HG03095 (cell line): ENCODE measurements at regions not wholly inside any gene's neighbourhood (a gene's known extent, or its start where the extent isn't known, plus 50 kb on each side); places are given as distances from the start of the nearest gene placed in this dataset.
"Not testable (repeated sequence)": the region's sequence is repeated elsewhere in the genome, so short reads cannot be mapped to it uniquely, and the experiment has no call there.

ENCODE experiments used
- ATAC-seq: cut with Tn5 transposase; IDR thresholded peaks from one replicate; pipeline ENCODE4 v1.9.1; 2021; ENCODE audit warnings: moderate library complexity; ENCODE audit not compliant: unreplicated experiment

GRCh38 chr6:66568271-66568670 lies 861.2 kb upstream of the EYS start:
- ATAC-seq, result no peak

- no peak for ATAC-seq
Measured at GRCh38 chr6:66561479-66561878, 854.5 kb upstream of the EYS start.

GRCh38 chr6:66558189-66558588 lies 851.2 kb upstream of the EYS start:
- no peak for ATAC-seq

- ATAC-seq, result no peak
Measured at GRCh38 chr6:66556936-66557335, 849.9 kb upstream of the EYS start.

- ATAC-seq, result no peak
Measured at GRCh38 chr6:66555082-66555481, 848.1 kb upstream of the EYS start.

GRCh38 chr6:66553441-66553840 lies 846.4 kb upstream of the EYS start:
- ATAC-seq, result no peak

GRCh38 chr6:66538551-66539135 lies 831.6 kb upstream of the EYS start:
- no peak for ATAC-seq

- ATAC-seq, result no peak
Measured at GRCh38 chr6:66533921-66534404, 826.9 kb upstream of the EYS start.

- ATAC-seq, result no peak
Measured at GRCh38 chr6:66526061-66526460, 819.0 kb upstream of the EYS start.

GRCh38 chr6:66522864-66523263 lies 815.8 kb upstream of the EYS start:
- ATAC-seq, result no peak

- ATAC-seq, result no peak
Measured at GRCh38 chr6:66516377-66516776, 809.4 kb upstream of the EYS start.

GRCh38 chr6:66508433-66508832 lies 801.4 kb upstream of the EYS start:
- ATAC-seq, result no peak

- no peak for ATAC-seq
Measured at GRCh38 chr6:66499851-66500250, 792.8 kb upstream of the EYS start.

- ATAC-seq, result no peak
Measured at GRCh38 chr6:66496659-66497058, 789.6 kb upstream of the EYS start.

GRCh38 chr6:66494643-66495042 lies 787.6 kb upstream of the EYS start:
- not testable (repeated sequence) for ATAC-seq

GRCh38 chr6:66489269-66489987 lies 782.4 kb upstream of the EYS start:
- ATAC-seq, result no peak

- no peak for ATAC-seq
Measured at GRCh38 chr6:66481216-66481615, 774.2 kb upstream of the EYS start.

GRCh38 chr6:66478705-66479104 lies 771.7 kb upstream of the EYS start:
- no peak for ATAC-seq

- ATAC-seq, result no peak
Measured at GRCh38 chr6:66435321-66435720, 728.3 kb upstream of the EYS start.

GRCh38 chr6:66429210-66429609 lies 722.2 kb upstream of the EYS start:
- no peak for ATAC-seq

GRCh38 chr6:66423047-66423446 lies 716.0 kb upstream of the EYS start:
- no peak for ATAC-seq

- no peak for ATAC-seq
Measured at GRCh38 chr6:66421570-66421969, 714.5 kb upstream of the EYS start.

GRCh38 chr6:66418906-66419305 lies 711.9 kb upstream of the EYS start:
- no peak for ATAC-seq
